GM12872 (cell line): ENCODE measurements at regions not wholly inside any gene's neighbourhood (a gene's known extent, or its start where the extent isn't known, plus 50 kb on each side); places are given as distances from the start of the nearest gene placed in this dataset.

Experiments used
- TF ChIP-seq, protein P1 (sequence below): IDR thresholded peaks from 3 replicates; pipeline ENCODE4 v1.5.1; 2011; ENCODE audit warnings: low read depth, mild to moderate bottlenecking, low read length, moderate library complexity; ENCODE audit not compliant: insufficient read depth

DNA sequence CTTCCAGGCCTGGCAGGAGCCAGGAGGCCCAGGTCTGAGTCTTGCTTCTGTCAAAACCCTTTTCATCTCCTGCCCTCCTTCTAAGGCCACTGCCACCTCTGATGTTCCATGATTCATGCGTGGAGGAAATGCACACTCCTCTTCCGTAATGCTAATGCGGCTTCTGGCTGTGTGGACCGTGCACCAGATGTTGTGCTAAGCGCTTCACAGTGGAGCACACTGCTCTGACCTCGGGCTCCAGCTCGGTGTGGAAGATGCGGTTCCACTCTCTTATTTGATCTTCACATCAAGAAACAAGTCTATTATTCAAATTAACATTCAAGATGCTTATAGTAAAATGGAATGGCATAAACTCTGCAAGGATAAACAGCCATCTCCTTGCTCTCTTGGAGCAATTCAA is 629.2 kb downstream of the UQCRFS1 start:
- TF ChIP-seq, protein P1, sequence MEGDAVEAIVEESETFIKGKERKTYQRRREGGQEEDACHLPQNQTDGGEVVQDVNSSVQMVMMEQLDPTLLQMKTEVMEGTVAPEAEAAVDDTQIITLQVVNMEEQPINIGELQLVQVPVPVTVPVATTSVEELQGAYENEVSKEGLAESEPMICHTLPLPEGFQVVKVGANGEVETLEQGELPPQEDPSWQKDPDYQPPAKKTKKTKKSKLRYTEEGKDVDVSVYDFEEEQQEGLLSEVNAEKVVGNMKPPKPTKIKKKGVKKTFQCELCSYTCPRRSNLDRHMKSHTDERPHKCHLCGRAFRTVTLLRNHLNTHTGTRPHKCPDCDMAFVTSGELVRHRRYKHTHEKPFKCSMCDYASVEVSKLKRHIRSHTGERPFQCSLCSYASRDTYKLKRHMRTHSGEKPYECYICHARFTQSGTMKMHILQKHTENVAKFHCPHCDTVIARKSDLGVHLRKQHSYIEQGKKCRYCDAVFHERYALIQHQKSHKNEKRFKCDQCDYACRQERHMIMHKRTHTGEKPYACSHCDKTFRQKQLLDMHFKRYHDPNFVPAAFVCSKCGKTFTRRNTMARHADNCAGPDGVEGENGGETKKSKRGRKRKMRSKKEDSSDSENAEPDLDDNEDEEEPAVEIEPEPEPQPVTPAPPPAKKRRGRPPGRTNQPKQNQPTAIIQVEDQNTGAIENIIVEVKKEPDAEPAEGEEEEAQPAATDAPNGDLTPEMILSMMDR, result no peak

DNA sequence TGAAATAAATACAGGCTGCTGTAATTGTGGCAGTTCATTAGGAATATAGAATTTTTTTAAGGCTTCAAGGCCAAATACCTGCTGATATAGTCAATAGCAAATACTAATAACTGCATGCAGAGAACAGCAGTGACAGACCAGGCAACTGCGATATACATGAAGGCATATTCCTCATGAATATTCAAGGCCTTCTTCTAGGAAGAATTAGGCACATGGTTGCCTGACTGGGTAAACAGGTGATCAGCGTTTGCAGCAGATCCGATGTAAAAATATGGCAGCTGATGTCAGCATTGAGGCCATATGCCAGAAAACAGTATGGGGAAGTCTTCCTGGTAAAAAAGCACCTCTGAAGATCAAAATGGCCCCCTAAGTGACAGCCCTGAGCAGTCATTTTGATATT is 629.7 kb downstream of the UQCRFS1 start:
- TF ChIP-seq, protein P1, result no peak

- TF ChIP-seq, protein P1, result no peak
Measured at GRCh38 chr19:28582796-28583195, 630.2 kb downstream of the UQCRFS1 start.

GRCh38 chr19:28582344-28582743 is 630.6 kb downstream of the UQCRFS1 start:
- TF ChIP-seq, protein P1, result no peak

DNA sequence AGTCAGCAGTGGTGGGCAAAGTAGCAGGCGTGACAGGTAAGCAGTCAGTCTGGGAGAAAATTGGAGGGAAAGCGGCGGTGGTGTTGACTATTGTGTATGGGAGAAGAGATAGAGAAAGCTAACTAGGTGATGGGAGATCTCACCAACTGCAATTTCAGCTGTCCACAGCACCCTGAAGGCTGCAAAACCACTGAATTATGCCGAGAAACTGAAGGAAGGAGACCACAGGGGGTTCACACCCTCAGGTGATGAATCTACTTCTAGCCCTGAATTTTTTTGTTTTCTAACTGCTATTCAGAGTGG is 631.5 kb downstream of the UQCRFS1 start:
- TF ChIP-seq, protein P1, result no peak

- TF ChIP-seq, protein P1, result no peak
Measured at GRCh38 chr19:28578786-28579505, 634.0 kb downstream of the UQCRFS1 start.

GRCh38 chr19:28578208-28578607 is 634.7 kb downstream of the UQCRFS1 start:
- TF ChIP-seq, protein P1, result no peak
